NCI-H460 (cell line): ENCODE measurements at regions not wholly inside any gene's neighbourhood (a gene's known extent, or its start where the extent isn't known, plus 50 kb on each side); places are given as distances from the start of the nearest gene placed in this dataset.

ENCODE experiments used
- DNase-seq: peaks from one replicate; pipeline ENCODE4 v3.0.0-alpha.2; 2016; ENCODE audit warnings: low read depth; ENCODE audit errors: extremely low read depth

GRCh38 chr22:49218142-49218541 lies 609.5 kb downstream of the BRD1 start:
- no peak for DNase-seq

- DNase-seq = no peak
These were observed 611.1 kb downstream of the BRD1 start for GRCh38 chr22:49216579-49216978.

- DNase-seq = no peak
These were observed 611.8 kb downstream of the BRD1 start for GRCh38 chr22:49215840-49216239.

- DNase-seq = no peak
These were observed 612.7 kb downstream of the BRD1 start for GRCh38 chr22:49214976-49215375.

- no peak for DNase-seq
These were observed 613.8 kb downstream of the BRD1 start for GRCh38 chr22:49213731-49214352.

- DNase-seq = no peak
These were observed 615.2 kb downstream of the BRD1 start for GRCh38 chr22:49212466-49212865.

- no peak for DNase-seq
These were observed 615.7 kb downstream of the BRD1 start for GRCh38 chr22:49212002-49212401.

GRCh38 chr22:49211176-49211575 lies 616.5 kb downstream of the BRD1 start:
- DNase-seq = no peak

GRCh38 chr22:49210606-49211005 lies 617.1 kb downstream of the BRD1 start:
- DNase-seq = no peak

GRCh38 chr22:49209452-49210195 lies 618.0 kb downstream of the BRD1 start:
- DNase-seq = no peak

- no peak for DNase-seq
These were observed 618.9 kb downstream of the BRD1 start for GRCh38 chr22:49208768-49209252.

GRCh38 chr22:49208004-49208402 lies 619.7 kb downstream of the BRD1 start:
- no peak for DNase-seq

GRCh38 chr22:49207008-49208003 lies 620.4 kb downstream of the BRD1 start:
- DNase-seq = no peak

GRCh38 chr22:49206281-49206680 lies 621.4 kb downstream of the BRD1 start:
- no peak for DNase-seq

- DNase-seq = no peak
These were observed 622.2 kb downstream of the BRD1 start for GRCh38 chr22:49205483-49205800.

- no peak for DNase-seq
These were observed 622.8 kb downstream of the BRD1 start for GRCh38 chr22:49204599-49205482.

- no peak for DNase-seq
These were observed 623.6 kb downstream of the BRD1 start for GRCh38 chr22:49203859-49204598.

- no peak for DNase-seq
These were observed 624.4 kb downstream of the BRD1 start for GRCh38 chr22:49203091-49203858.

- no peak for DNase-seq
These were observed 625.4 kb downstream of the BRD1 start for GRCh38 chr22:49202226-49202625.
